NB4 (cell line): ENCODE measurements at regions not wholly inside any gene's neighbourhood (a gene's known extent, or its start where the extent isn't known, plus 50 kb on each side); places are given as distances from the start of the nearest gene placed in this dataset.

Source experiments
- CTCF ChIP-seq: IDR thresholded peaks from one replicate; pipeline ENCODE4 v1.5.1; 2012; ENCODE audit warnings: low read depth, low read length
- MYC ChIP-seq: IDR thresholded peaks from 2 replicates; pipeline ENCODE4 v1.6.1; 2011; ENCODE audit warnings: low read depth, low read length

GRCh38 chr2:198861080-198861479 lies 596.7 kb downstream of the SATB2 start:
- no peak for TF ChIP-seq CTCF
- TF ChIP-seq MYC: no peak
